PFSK-1 (cell line): ENCODE measurements at regions not wholly inside any gene's neighbourhood (a gene's known extent, or its start where the extent isn't known, plus 50 kb on each side); places are given as distances from the start of the nearest gene placed in this dataset.

Source experiments
- POLR2AphosphoS5 ChIP-seq: IDR thresholded peaks from 2 replicates; pipeline ENCODE4 v1.6.1; 2012; ENCODE audit warnings: low read depth, mild to moderate bottlenecking, control low read depth, low read length, moderate library complexity
- TAF1 ChIP-seq: IDR thresholded peaks from 2 replicates; pipeline ENCODE4 v1.6.1; 2012; ENCODE audit warnings: low read length, control low read depth, borderline replicate concordance; ENCODE audit not compliant: insufficient read depth

DNA sequence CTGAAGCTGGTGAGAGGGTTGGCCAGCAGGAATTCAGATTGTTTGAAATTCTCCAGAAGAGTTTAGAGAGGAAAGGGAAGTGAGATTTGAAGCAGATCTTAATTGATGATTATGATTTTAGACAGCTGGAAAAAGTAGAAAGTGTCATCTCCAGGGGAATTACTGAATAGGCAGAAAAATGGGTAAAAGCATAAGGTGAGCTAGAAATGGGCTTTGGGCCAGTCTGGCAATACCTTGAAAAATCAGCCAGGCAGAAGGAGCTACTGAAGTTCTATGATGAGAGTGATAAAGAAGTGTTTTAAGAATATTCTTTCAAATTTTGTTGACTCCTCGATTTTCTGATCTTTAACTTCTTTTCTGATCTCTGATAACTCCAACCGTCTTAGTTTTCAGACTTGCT is 172.9 kb upstream of the CCDC150 start:
- TF ChIP-seq TAF1 = no peak
- TF ChIP-seq POLR2AphosphoS5 = no peak
